CMK (cell line): ENCODE measurements at regions not wholly inside any gene's neighbourhood (a gene's known extent, or its start where the extent isn't known, plus 50 kb on each side); places are given as distances from the start of the nearest gene placed in this dataset.
A peak's percentile ranks its signal among the peaks of the same experiment; 100 is the strongest.
"Not testable (repeated sequence)": the region's sequence is repeated elsewhere in the genome, so short reads cannot be mapped to it uniquely, and the experiment has no call there.

Source experiments
- DNase-seq: peaks from one replicate; pipeline ENCODE4 v3.0.0-alpha.2; 2010; ENCODE audit warnings: low read depth

- no peak for DNase-seq
Observed at GRCh38 chr5:63118221-63118620, 539.6 kb downstream of the LRRC70 start.

- DNase-seq, result no peak
Observed at GRCh38 chr5:63111891-63112290, 533.3 kb downstream of the LRRC70 start.

GRCh38 chr5:63101870-63102269, 523.3 kb downstream of the LRRC70 start:
- DNase-seq, result no peak

- DNase-seq, result peak; percentile 56
Observed at GRCh38 chr5:63097286-63097685, 518.7 kb downstream of the LRRC70 start.

GRCh38 chr5:63094730-63095129, 516.1 kb downstream of the LRRC70 start:
- DNase-seq, result no peak

GRCh38 chr5:63089147-63089546, 510.5 kb downstream of the LRRC70 start:
- no peak for DNase-seq

GRCh38 chr5:63085561-63085960, 506.9 kb downstream of the LRRC70 start:
- DNase-seq, result no peak

- not testable (repeated sequence) for DNase-seq
Observed at GRCh38 chr5:63083689-63084088, 505.1 kb downstream of the LRRC70 start.

GRCh38 chr5:63081402-63081801, 502.8 kb downstream of the LRRC70 start:
- no peak for DNase-seq

- no peak for DNase-seq
Observed at GRCh38 chr5:63070001-63070400, 491.4 kb downstream of the LRRC70 start.

- no peak for DNase-seq
Observed at GRCh38 chr5:63055421-63055820, 476.8 kb downstream of the LRRC70 start.

- no peak for DNase-seq
Observed at GRCh38 chr5:63053019-63053638, 474.5 kb downstream of the LRRC70 start.

GRCh38 chr5:63050916-63051315, 472.3 kb downstream of the LRRC70 start:
- DNase-seq, result no peak

- peak; percentile 52 for DNase-seq
Observed at GRCh38 chr5:63049935-63050334, 471.3 kb downstream of the LRRC70 start.

- no peak for DNase-seq
Observed at GRCh38 chr5:63043792-63044191, 465.2 kb downstream of the LRRC70 start.

- no peak for DNase-seq
Observed at GRCh38 chr5:63032343-63032742, 453.7 kb downstream of the LRRC70 start.

GRCh38 chr5:63029891-63030290, 451.3 kb downstream of the LRRC70 start:
- DNase-seq, result no peak

- DNase-seq, result no peak
Observed at GRCh38 chr5:63025679-63026078, 447.1 kb downstream of the LRRC70 start.

- no peak for DNase-seq
Observed at GRCh38 chr5:63022403-63022802, 443.8 kb downstream of the LRRC70 start.

GRCh38 chr5:63011158-63011557, 432.5 kb downstream of the LRRC70 start:
- peak; percentile 59 for DNase-seq

- DNase-seq, result no peak
Observed at GRCh38 chr5:63008195-63008594, 429.6 kb downstream of the LRRC70 start.

- not testable (repeated sequence) for DNase-seq
Observed at GRCh38 chr5:62994842-62995241, 416.2 kb downstream of the LRRC70 start.

GRCh38 chr5:62985749-62986148, 407.1 kb downstream of the LRRC70 start:
- no peak for DNase-seq

GRCh38 chr5:62982348-62982747, 403.7 kb downstream of the LRRC70 start:
- DNase-seq, result no peak

- no peak for DNase-seq
Observed at GRCh38 chr5:62980884-62981283, 402.3 kb downstream of the LRRC70 start.
